HCT116 (cell line): ENCODE measurements at regions not wholly inside any gene's neighbourhood (a gene's known extent, or its start where the extent isn't known, plus 50 kb on each side); places are given as distances from the start of the nearest gene placed in this dataset.

Experiments
- ATAC-seq: fragments of 200-7000 bp; cut with Tn5 transposase; 2 replicates; pipeline ENCODE4 v1.9.1; 2020; ENCODE audit warnings: mild to moderate bottlenecking, moderate library complexity
- BruUV-seq: library from RNA; stranded (reverse); fragments of 400-500 nt; replicated peaks from 2 replicates; lab custom pipeline; 2021; lab: Mats Ljungman, UMichigan
- CTCF ChIA-PET: fragments of 300-600 bp; sonication (Branson Sonifier 250); formaldehyde crosslinking; loops from one replicate; lab custom pipeline; 2021; ENCODE audit warnings: antibody characterized with exemption; lab: Charles Lee
- POLR2A ChIA-PET: fragments of 300-600, 350-600 bp; sonication (Branson Sonifier 250); formaldehyde crosslinking; loops from one replicate; lab custom pipeline; 2021; ENCODE audit warnings: antibody characterized with exemption; lab: Charles Lee
- RAD21 ChIA-PET, 2 experiments: fragments of 300-600 bp; sonication (Branson Sonifier 250); formaldehyde crosslinking; loops; one replicate each; lab custom pipeline; 2023; ENCODE audit warnings: low total read pairs in 2 of 2; ENCODE audit not compliant: uncharacterized antibody in 2 of 2, unreplicated experiment in 2 of 2, low non-redundant PET in 1 of 2; lab: Charles Lee
- DNase-seq: peaks from one replicate; pipeline ENCODE4 v3.0.0-alpha.2; 2010; ENCODE audit warnings: low read depth, low spot score
- H2AFZ ChIP-seq: fragments of 200-600 bp; shearing (Covaris generic), sonication (generic); 2 replicates; pipeline ENCODE4 v1.6.1; 2017; ENCODE audit warnings: low read depth, mixed run types, mixed read lengths, antibody characterized with exemption, low read length; ENCODE audit not compliant: poor library complexity, severe bottlenecking
- H3K27ac ChIP-seq: 2 replicates; pipeline ENCODE4 v1.5.1; 2012; ENCODE audit warnings: low read depth, low read length
- H3K27me3 ChIP-seq: fragments of 200-600 bp; sonication (generic); 2 replicates; pipeline ENCODE4 v1.6.1; 2016; ENCODE audit warnings: mixed run types, low read length, mixed read lengths; ENCODE audit not compliant: insufficient read depth
- H3K36me3 ChIP-seq, 2 experiments: fragments of 200-500 bp in 1 of 2; fragments of 200-600 bp in 1 of 2; sonication (Bioruptor generic) in 1 of 2; sonication (generic) in 1 of 2; 2 replicates each; pipeline versions ENCODE4 v1.5.1 to v1.6.1; 2014 to 2016; ENCODE audit warnings: low read length in 2 of 2, inconsistent platforms in 1 of 2, mixed read lengths in 1 of 2, mixed run types in 1 of 2; ENCODE audit not compliant: insufficient read depth in 2 of 2, control insufficient read depth in 1 of 2
- H3K4me1 ChIP-seq, 2 experiments: fragments of 200-600 bp in 1 of 2; sonication (generic) in 1 of 2; 2 replicates each; pipeline versions ENCODE4 v1.5.1 to v1.6.1; 2012 to 2017; ENCODE audit warnings: low read length in 2 of 2, inconsistent platforms in 1 of 2, mild to moderate bottlenecking in 1 of 2, mixed read lengths in 1 of 2, mixed run types in 1 of 2, moderate library complexity in 1 of 2; ENCODE audit not compliant: insufficient read depth in 2 of 2, control insufficient read depth in 1 of 2
- H3K4me2 ChIP-seq: fragments of 200-600 bp; sonication (generic); 2 replicates; pipeline ENCODE4 v1.6.1; 2017; ENCODE audit warnings: mixed run types, low read length, mixed read lengths
- H3K4me3 ChIP-seq, 2 experiments: fragments of 200-600 bp in 1 of 2; sonication (generic) in 1 of 2; replicated peaks in 1 of 2; 2 replicates each; pipeline ENCODE4 v1.5.1; 2011 to 2016; ENCODE audit warnings: low read length in 2 of 2, control low read depth in 1 of 2, low read depth in 1 of 2, mild to moderate bottlenecking in 1 of 2, mixed read lengths in 1 of 2, mixed run types in 1 of 2
- H3K79me2 ChIP-seq: fragments of 200-600 bp; sonication (generic); 2 replicates; pipeline ENCODE4 v1.6.1; 2017; ENCODE audit warnings: mild to moderate bottlenecking, mixed run types, low read length, moderate library complexity, mixed read lengths; ENCODE audit not compliant: insufficient read depth
- H3K9ac ChIP-seq: fragments of 200-600 bp; sonication (generic); 2 replicates; pipeline ENCODE4 v1.6.1; 2016; ENCODE audit warnings: low read length, mixed read lengths
- H3K9me2 ChIP-seq: fragments of 200-600 bp; sonication (generic), shearing (Covaris generic); 2 replicates; pipeline ENCODE4 v1.6.1; 2017; ENCODE audit warnings: mixed run types, mild to moderate bottlenecking, moderate library complexity; ENCODE audit not compliant: insufficient read depth
- H3K9me3 ChIP-seq, 2 experiments: fragments of 200-500 bp in 1 of 2; fragments of 200-600 bp in 1 of 2; sonication (Bioruptor generic) in 1 of 2; sonication (generic) in 1 of 2; 2 replicates each; pipeline ENCODE4 v1.6.1; 2014 to 2017; ENCODE audit warnings: low read length in 2 of 2, mixed read lengths in 2 of 2, inconsistent platforms in 1 of 2, low read depth in 1 of 2, mild to moderate bottlenecking in 1 of 2, mixed run types in 1 of 2, moderate library complexity in 1 of 2; ENCODE audit not compliant: control insufficient read depth in 1 of 2, insufficient read depth in 1 of 2
- H4K20me1 ChIP-seq: fragments of 200-600 bp; sonication (generic), shearing (Covaris generic); 2 replicates; pipeline ENCODE4 v1.6.1; 2017; ENCODE audit warnings: mixed run types, mild to moderate bottlenecking, moderate library complexity; ENCODE audit not compliant: insufficient read depth
- POLR2AphosphoS5 ChIP-seq: IDR thresholded peaks from 2 replicates; pipeline ENCODE4 v1.6.1; 2011; ENCODE audit warnings: mild to moderate bottlenecking, low read depth, low read length, moderate library complexity
- SIN3A ChIP-seq: IDR thresholded peaks from 2 replicates; pipeline ENCODE4 v1.6.1; 2012; ENCODE audit warnings: low read depth
- ZFX ChIP-seq: fragments of 450-650 bp; IDR thresholded peaks from 2 replicates; pipeline ENCODE4 v1.6.1; 2017
- intact Hi-C: fragments of 100-400 bp; cut with micrococcal nuclease; formaldehyde crosslinking; loops from 2 replicates; pipeline ENCODE4 v1.10.0; 2022
- TF ChIP-seq, protein P1 (sequence below): IDR thresholded peaks from 2 replicates; pipeline ENCODE4 v1.6.1; 2012
- TF ChIP-seq, protein P2 (sequence below): IDR thresholded peaks from 2 replicates; pipeline ENCODE4 v1.6.1; 2012
- TF ChIP-seq, protein P3 (sequence below): IDR thresholded peaks from 2 replicates; pipeline ENCODE4 v1.6.1; 2011; ENCODE audit warnings: mild to moderate bottlenecking, low read length, moderate library complexity; ENCODE audit not compliant: insufficient replicate concordance; ENCODE audit errors: extremely low read depth
- TF ChIP-seq, protein P4 (sequence below): IDR thresholded peaks from 2 replicates; pipeline ENCODE4 v1.6.1; 2012; ENCODE audit warnings: low read depth

DNA sequence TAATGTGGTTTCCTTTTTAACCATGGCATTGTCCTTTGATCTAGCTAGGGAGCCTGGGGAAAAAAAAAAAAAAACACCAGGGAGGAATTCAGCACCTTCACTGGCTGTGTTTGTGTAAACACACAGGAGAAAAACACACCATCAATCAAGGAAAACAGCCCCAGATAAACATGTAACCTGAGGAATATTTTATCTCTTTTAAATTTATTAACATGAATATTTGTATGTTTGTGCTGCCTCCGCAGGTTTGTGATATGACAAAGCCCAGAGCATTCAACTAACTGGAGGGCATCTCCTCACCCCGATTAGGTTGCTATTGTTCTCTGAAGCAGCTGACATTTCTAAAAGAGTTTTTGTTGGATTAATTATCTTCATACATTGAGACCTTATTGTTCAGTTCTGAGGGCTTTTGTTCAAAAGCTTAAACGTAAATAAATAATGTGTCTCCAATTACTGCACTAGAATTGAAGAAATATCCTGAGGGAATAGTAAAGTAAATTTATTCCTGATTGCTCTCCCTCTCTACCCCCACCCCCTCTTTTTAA is 89.4 kb upstream of the SEMA3E start:
- no peaks in the 10 kb centered on the region for H3K27me3 ChIP-seq
- no peaks in the 10 kb centered on the region for H3K36me3 ChIP-seq
- no peaks in the 10 kb centered on the region for H3K4me1 ChIP-seq
- no peaks in the 10 kb centered on the region for H3K9me2 ChIP-seq
- DNase-seq = no peak
- BruUV-seq = no TSS peak
- H3K4me3 ChIP-seq = no peak overlapping the region
- no peak overlapping the region for H3K4me2 ChIP-seq
- ChIA-PET RAD21 (no interaction called here), POLR2A (no interaction called here), CTCF (no interaction called here)
- H3K9me3 ChIP-seq = no peaks in the 10 kb centered on the region
- TF ChIP-seq ZFX = no peak
- TF ChIP-seq, protein P1, sequence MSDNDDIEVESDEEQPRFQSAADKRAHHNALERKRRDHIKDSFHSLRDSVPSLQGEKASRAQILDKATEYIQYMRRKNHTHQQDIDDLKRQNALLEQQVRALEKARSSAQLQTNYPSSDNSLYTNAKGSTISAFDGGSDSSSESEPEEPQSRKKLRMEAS = no peak
- TF ChIP-seq, protein P2, sequence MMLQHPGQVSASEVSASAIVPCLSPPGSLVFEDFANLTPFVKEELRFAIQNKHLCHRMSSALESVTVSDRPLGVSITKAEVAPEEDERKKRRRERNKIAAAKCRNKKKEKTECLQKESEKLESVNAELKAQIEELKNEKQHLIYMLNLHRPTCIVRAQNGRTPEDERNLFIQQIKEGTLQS = no peak
- TF ChIP-seq, protein P3, sequence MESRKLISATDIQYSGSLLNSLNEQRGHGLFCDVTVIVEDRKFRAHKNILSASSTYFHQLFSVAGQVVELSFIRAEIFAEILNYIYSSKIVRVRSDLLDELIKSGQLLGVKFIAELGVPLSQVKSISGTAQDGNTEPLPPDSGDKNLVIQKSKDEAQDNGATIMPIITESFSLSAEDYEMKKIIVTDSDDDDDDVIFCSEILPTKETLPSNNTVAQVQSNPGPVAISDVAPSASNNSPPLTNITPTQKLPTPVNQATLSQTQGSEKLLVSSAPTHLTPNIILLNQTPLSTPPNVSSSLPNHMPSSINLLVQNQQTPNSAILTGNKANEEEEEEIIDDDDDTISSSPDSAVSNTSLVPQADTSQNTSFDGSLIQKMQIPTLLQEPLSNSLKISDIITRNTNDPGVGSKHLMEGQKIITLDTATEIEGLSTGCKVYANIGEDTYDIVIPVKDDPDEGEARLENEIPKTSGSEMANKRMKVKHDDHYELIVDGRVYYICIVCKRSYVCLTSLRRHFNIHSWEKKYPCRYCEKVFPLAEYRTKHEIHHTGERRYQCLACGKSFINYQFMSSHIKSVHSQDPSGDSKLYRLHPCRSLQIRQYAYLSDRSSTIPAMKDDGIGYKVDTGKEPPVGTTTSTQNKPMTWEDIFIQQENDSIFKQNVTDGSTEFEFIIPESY = no peak
- TF ChIP-seq SIN3A = no peak
- TF ChIP-seq, protein P4, sequence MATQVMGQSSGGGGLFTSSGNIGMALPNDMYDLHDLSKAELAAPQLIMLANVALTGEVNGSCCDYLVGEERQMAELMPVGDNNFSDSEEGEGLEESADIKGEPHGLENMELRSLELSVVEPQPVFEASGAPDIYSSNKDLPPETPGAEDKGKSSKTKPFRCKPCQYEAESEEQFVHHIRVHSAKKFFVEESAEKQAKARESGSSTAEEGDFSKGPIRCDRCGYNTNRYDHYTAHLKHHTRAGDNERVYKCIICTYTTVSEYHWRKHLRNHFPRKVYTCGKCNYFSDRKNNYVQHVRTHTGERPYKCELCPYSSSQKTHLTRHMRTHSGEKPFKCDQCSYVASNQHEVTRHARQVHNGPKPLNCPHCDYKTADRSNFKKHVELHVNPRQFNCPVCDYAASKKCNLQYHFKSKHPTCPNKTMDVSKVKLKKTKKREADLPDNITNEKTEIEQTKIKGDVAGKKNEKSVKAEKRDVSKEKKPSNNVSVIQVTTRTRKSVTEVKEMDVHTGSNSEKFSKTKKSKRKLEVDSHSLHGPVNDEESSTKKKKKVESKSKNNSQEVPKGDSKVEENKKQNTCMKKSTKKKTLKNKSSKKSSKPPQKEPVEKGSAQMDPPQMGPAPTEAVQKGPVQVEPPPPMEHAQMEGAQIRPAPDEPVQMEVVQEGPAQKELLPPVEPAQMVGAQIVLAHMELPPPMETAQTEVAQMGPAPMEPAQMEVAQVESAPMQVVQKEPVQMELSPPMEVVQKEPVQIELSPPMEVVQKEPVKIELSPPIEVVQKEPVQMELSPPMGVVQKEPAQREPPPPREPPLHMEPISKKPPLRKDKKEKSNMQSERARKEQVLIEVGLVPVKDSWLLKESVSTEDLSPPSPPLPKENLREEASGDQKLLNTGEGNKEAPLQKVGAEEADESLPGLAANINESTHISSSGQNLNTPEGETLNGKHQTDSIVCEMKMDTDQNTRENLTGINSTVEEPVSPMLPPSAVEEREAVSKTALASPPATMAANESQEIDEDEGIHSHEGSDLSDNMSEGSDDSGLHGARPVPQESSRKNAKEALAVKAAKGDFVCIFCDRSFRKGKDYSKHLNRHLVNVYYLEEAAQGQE = no peak
- no peak for TF ChIP-seq POLR2AphosphoS5
- intact Hi-C loops = no loop called here
- H3K9ac ChIP-seq = no peak overlapping the region
- no peak overlapping the region for H3K27ac ChIP-seq
- H2AFZ ChIP-seq = no peak overlapping the region
- no peaks in the 10 kb centered on the region for H4K20me1 ChIP-seq
- H3K79me2 ChIP-seq = no peaks in the 10 kb centered on the region
- no peak for ATAC-seq
